ENCODE measurements at regions not wholly inside any gene's neighbourhood (a gene's known extent, or its start where the extent isn't known, plus 50 kb on each side); places are given as distances from the start of the nearest gene placed in this dataset.
"Not testable (repeated sequence)": the region's sequence is repeated elsewhere in the genome, so short reads cannot be mapped to it uniquely, and the experiment has no call there.

GRCh38 chr22:23387827-23388516 is 192.1 kb downstream of the IGLL1 start:
- intact Hi-C loops (cut with DNase I): loop anchor here (2.0 to 5.0 kb wide), 3 partner anchors 149 to 429 kb away; no protein-coding TSS in a partner anchor
- peak in 3 of 10 donors; percentile 70 to 83 (median 77) for DNase-seq

DNA sequence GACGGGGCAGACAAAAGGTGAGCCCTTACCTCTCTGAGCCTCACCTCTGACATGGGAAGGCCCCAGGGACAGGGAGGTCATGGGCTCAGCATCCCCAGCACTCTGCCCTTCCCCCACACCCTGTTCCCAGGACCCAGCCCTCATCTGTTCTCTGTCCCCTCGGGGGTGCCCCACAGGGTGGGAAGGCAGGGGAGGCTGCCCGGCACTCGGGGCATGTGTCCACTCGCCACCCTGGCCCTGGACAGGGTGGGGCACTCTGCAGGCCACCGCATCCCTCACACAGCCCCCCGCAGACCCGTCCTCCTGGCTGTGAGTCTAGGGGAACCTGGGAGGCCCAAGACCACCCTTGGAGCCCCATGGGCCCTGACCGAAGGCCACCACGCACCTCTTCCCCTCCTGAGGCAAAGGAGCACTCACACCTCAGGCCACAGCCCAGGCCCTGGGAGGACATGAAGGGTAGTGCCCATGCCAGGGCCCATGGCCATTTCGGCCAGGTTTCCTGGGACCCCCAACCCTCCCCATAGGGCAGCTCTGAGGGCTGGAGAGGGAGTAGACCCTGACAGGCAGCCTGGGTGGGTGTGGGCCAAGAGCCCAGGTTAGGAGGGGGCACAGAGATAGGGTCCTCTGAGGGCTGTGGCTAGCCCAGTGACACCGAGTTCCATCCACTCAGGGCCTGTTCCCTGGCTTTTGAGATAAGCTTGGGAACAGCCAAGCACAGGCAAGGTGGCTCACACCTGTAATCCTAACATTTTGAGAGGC is 193.1 kb downstream of the IGLL1 start:
- peak in 3 of 10 donors; percentile 58 to 75 (median 67) for DNase-seq
- intact Hi-C loops (cut with DNase I): loop anchor here (1.0 to 5.0 kb wide), 4 partner anchors 72 to 428 kb away; no protein-coding TSS in a partner anchor

DNA sequence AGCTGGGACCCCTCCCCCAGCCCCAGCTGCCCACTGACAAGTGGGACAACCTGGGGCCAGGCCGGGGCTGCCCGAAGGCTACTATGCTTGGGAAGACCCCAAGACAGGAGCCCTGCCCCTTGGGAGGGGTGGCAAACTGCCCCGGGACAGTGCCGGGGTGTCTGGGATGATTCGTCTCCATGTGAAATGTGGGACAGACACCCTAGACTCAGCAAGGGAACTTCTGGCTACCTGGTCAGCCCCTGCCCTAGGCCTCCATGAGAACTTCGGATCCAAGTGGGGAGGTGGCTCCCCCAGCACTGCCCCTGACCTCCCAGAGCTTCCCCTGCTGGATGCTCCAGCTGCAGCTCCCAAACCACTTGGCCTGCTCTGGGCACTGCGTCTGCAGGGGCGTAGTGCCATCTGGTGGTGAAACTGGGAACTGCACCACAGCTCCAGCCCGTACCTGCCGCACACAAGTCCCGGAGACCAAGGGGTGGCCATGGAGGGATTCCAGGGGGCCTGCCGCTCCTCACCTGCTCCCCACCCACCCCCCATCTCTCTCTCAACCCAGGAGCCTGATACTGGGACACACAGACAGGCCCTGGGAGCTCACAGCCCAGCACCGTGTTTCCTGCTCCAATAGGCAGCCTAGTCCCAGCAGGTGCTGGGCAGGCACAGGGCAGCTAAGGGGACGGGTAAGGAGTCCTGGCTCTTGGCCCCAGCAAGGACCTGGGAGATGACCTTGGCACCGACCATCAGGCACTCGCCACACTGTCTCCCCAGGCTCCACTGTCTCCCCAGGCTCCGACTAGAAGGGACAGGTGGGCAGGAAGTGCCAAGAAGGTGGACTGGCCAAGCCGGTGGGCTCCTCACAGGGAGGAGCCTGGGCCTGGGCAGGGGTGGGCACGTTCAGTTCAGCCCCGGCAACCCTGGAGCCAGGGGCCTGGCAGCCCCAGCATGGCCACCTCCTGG is 194.1 kb downstream of the IGLL1 start:
- peak; percentile 75 to 98 (median 91) for DNase-seq
- intact Hi-C loops (cut with DNase I): loop anchor here (1.0 to 5.0 kb wide), 4 partner anchors 71 to 427 kb away; no protein-coding TSS in a partner anchor

GRCh38 chr22:23384923-23385677 is 195.0 kb downstream of the IGLL1 start:
- DNase-seq: peak in 3 of 10 donors; percentile 52 to 68 (median 62)
- intact Hi-C loops (cut with DNase I): loop anchor here (5.0 kb wide), 2 partner anchors 152 to 208 kb away; no protein-coding TSS in a partner anchor

GRCh38 chr22:23384431-23384830 is 195.7 kb downstream of the IGLL1 start:
- intact Hi-C loops (cut with DNase I): no loop called here

DNA sequence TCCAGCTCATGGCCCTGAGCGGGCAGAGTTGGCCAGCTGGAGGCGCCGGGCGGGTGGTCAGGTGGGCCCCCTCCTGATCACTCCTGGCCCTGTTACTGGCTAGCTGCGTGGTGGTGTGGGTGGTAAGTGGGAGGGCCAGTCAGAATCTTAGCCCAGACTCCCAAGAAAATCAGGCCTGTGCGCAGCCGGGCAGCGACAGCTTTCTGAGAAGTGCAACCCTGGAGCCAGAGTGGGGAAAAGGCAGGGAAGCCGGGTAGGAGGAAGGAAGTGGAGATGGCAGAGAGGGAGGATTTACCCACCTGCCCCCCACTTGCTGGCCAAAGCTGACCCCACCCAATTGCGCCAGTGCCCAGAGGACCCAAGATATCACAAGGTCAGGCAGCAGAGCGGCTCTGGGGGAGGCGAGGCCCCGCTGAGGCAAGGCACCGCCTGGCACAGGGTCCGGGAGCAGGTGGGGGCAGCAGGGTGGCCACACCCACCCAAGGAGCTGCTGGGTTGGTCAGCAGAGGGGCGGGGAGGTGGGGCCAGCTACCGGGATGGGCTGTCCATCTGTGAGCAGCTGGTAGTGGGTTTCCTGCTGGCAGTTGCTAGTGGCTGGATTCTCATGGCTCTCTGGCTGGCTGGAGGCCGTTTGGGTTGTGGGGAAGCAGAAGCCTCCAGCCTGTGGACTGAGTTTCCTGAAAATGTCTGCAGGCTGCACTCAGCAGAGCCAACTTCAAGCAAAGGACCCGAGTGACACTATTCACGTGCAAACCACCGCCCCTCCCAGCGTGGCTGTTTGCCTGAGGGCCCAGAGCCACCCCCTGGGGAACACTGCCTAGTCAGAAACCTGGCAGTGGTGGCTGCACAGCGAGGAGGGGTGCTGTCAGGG is 196.4 kb downstream of the IGLL1 start:
- intact Hi-C loops (cut with DNase I): no loop called here

More at GRCh38 chr22:23384431-23384830, 195.7 kb downstream of the IGLL1 start:
- DNase-seq: peak in 1 of 10 donors; percentile 45

DNA sequence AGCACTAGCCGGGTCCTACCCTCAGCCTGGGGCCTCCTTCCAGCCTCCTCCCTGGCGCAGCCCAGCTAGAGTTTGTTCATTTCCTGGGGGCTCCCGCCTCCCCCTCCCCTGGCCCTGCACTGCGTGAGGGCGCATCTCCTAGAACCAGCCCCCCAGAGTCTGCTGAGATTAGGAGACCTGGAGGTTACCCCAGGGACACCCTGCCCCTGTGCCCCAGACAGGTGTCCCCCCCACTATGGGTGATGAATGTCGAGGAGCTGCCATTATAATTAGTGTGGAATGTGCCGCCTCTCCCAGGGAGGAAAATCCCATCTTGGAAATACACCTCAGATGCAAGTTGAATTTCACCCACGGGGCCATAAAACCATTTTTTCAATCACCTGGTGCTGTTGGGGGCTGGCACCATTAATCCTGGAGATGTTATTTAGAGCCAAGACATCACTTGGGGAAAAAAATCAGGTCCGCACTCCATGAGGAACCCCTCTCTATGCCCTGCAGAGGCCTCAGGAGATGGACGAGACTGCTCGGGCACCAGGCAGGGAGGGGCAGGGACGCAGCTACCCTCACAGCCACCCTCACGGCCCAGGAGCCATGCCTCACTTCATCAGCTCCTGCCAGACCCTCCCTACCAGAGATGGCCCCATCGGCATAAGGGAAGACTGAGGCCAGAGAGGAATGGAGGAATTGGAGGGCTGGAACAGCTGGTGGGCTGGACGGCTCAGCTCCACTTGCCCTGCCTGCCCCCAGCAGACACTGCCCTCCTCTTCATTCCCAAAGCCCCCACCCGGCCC is 197.5 kb downstream of the IGLL1 start:
- intact Hi-C loops (cut with DNase I): no loop called here

More for the DNA sequence above, 196.4 kb downstream of the IGLL1 start:
- peak in 5 of 10 donors; percentile 17 to 87 (median 75) for DNase-seq

GRCh38 chr22:23381661-23382427 is 198.2 kb downstream of the IGLL1 start:
- intact Hi-C loops (cut with DNase I): no loop called here
- DNase-seq: peak in 3 of 10 donors; percentile 39 to 66 (median 49)

More for the DNA sequence above, 197.5 kb downstream of the IGLL1 start:
- peak in 3 of 10 donors; percentile 35 to 67 (median 41) for DNase-seq

- DNase-seq: peak in 1 of 10 donors; percentile 44
- intact Hi-C loops (cut with DNase I): no loop called here
These were observed 199.2 kb downstream of the IGLL1 start for GRCh38 chr22:23380911-23381310.

DNA sequence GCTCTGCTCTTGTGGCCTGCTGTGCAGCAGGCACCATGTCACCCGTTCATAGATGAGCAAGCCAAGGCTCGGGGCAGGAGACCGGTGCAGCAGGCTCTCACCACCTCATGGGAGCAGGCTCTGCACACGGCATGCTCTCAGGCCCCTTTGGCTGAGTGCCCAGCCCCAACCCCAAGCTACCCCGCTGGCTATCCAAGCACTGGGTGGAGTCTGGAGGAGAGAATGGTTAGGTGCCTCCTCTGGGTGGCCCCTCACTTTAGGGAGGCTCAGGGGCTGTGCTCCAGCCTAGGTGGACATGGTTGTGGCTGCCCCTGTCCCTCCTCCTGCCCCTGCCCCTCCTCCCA is 199.9 kb downstream of the IGLL1 start:
- intact Hi-C loops (cut with DNase I): no loop called here
- peak in 3 of 10 donors; percentile 52 to 69 (median 54) for DNase-seq

GRCh38 chr22:23379540-23380229 is 199.4 kb downstream of the BCR start:
- peak in 2 of 10 donors; percentile 40 to 72 for DNase-seq
- intact Hi-C loops (cut with DNase I): not testable (repeated sequence)

DNA sequence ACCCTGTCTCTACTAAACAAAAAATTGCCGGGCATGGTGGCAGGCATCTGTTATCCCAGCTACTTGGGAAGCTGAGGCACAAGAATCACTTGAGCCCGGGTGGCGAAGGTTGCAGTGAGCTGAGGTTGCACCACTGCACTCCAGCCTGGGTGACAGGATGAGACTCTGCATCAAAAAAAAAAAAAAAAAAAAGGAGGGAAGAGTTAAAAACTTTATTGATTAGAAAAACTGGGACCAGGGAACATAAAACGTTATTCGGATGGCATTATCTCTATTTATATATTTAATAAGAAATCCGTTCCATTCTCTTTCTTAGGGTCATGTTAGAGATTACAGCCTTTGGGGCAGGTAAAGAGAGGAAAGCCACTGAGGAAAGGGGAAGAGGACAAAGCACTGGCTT is 197.5 kb downstream of the BCR start:
- peak in 1 of 10 donors; percentile 47 for DNase-seq

DNA sequence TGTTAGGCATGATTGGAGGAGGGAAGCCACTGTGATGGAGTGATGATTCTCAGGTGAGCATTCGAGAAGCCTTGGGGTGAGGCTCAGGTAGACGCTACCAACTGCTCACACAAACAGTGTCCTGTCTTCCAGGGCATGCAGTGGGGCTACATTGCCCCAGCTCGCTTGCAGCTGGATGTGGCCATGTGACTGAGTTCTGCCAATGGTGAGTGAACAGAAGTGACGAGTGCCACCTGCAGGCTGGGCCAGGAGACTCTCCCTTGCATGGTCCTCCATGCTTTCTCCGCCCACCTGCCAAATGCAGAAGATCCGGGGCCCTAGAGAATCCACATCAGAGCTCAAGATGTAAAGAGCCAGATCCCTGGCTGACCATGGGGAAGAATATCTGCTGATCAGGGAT is 195.9 kb downstream of the BCR start:
- intact Hi-C loops (cut with DNase I): no loop called here
- peak in 2 of 10 donors; percentile 30 to 45 for DNase-seq

More for the DNA sequence above, 197.5 kb downstream of the BCR start:
- intact Hi-C loops (cut with DNase I): no loop called here

DNA sequence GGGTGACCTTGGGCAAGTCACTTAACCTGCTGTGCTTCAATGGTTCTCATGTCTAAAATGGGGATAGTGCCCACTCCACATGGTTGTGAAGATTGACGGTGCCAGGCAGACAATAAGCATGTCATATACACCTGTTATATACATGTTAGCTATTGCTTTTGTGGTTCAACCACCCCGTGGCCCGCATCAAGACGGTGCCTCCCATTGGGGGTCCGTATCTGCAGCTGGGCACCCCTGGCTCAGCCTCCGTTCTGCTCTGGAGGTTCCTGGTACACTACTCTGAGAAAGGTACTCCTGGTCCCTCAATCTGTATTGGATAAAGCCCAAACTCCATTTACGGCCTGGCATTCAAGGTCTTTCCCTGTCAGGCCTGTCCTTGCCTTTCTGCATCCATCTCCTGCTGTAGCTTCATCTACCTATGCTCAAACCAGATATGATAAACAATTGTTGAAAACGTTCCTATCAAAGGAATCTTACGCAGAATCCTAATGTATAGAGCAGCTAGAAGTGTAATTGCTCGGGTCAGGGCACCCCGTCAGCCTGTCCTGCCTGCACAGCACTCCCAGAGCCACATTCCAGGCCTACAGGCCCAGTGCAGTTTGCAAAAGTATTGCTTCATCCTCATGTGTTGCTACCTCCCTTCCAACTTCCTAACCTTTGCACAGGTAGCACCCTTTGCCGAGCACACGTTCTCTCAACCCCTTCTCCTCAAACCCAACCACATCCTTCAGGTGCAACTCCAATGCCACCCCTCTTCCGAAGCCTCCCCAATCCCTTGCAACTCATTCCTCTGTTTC is 194.9 kb downstream of the BCR start:
- intact Hi-C loops (cut with DNase I): no loop called here
- peak in 2 of 10 donors; percentile 28 to 43 for DNase-seq

DNA sequence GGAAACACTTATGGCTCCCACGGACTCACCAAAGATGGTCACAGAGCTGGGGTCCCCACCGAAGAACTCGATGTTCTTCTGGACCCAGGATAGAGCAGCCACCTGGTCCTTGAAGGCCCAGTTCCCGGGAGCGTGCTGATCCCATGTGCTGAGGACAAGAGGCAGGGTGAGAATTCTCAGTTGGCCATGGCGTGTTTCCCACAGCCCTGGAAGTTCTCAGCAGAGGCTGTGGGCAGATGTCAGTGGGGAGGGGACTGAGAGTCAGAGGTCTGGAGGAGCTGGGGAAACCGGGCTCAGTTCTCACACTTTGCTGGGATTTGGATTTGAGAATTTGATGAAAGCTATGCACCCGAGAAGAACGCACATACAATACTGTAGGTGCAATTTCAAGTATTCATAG is 193.3 kb downstream of the BCR start:
- DNase-seq: peak in 1 of 10 donors; percentile 55
- intact Hi-C loops (cut with DNase I): no loop called here

Data from posterior cingulate gyrus (tissue), 11 donors.